Keratinocyte (primary cell): ENCODE measurements at regions not wholly inside any gene's neighbourhood (a gene's known extent, or its start where the extent isn't known, plus 50 kb on each side); places are given as distances from the start of the nearest gene placed in this dataset.

Experiments used
- DNase-seq: peaks from one replicate; pipeline ENCODE4 v3.0.0-alpha.2; 2011; ENCODE audit warnings: low read depth, missing footprints, low spot score
- FAIRE-seq: peaks from 2 replicates; lab custom pipeline; 2011; peaks lifted over from hg19 to GRCh38; lab: Jason Lieb, UNC
- H2AFZ ChIP-seq: 2 replicates; pipeline ENCODE4 v1.6.0; 2012; ENCODE audit warnings: low read length, control low read depth, inconsistent platforms; ENCODE audit not compliant: control insufficient read depth
- H3K27ac ChIP-seq: 2 replicates; pipeline ENCODE4 v1.5.1; 2011; ENCODE audit warnings: low read length; ENCODE audit not compliant: control insufficient read depth, insufficient read depth
- H3K27me3 ChIP-seq: 3 replicates; pipeline ENCODE4 v1.6.0; 2011; ENCODE audit warnings: low read length; ENCODE audit not compliant: control insufficient read depth, insufficient read depth; ENCODE audit errors: extremely low read depth
- H3K36me3 ChIP-seq, 2 experiments: 2 replicates in 1 of 2; 3 replicates in 1 of 2; pipeline ENCODE4 v1.5.1; 2011; ENCODE audit warnings: low read length in 2 of 2, mild to moderate bottlenecking in 1 of 2; ENCODE audit not compliant: control insufficient read depth in 2 of 2, insufficient read depth in 2 of 2; ENCODE audit errors: extremely low read depth in 1 of 2
- H3K4me1 ChIP-seq: 3 replicates; pipeline ENCODE4 v1.5.1; 2011; ENCODE audit warnings: low read length; ENCODE audit not compliant: control insufficient read depth, insufficient read depth; ENCODE audit errors: extremely low read depth
- H3K4me2 ChIP-seq: 3 replicates; pipeline ENCODE4 v1.6.0; 2011; ENCODE audit warnings: low read depth, low read length; ENCODE audit not compliant: control insufficient read depth, insufficient read depth; ENCODE audit errors: extremely low read depth
- H3K4me3 ChIP-seq, 3 experiments: fragments of 200-600 bp in 1 of 3; sonication (generic) in 1 of 3; 2 replicates in 2 of 3; 3 replicates in 1 of 3; pipeline ENCODE4 v1.5.1; 2011 to 2016; ENCODE audit warnings: low read length in 3 of 3, mild to moderate bottlenecking in 3 of 3, control low read depth in 2 of 3, inconsistent platforms in 1 of 3, low read depth in 1 of 3, mixed read lengths in 1 of 3, mixed run types in 1 of 3, moderate library complexity in 1 of 3; ENCODE audit not compliant: control insufficient read depth in 2 of 3, insufficient read depth in 2 of 3; ENCODE audit errors: extremely low read depth in 1 of 3
- H3K79me2 ChIP-seq: 2 replicates; pipeline ENCODE4 v1.6.0; 2012; ENCODE audit warnings: low read length; ENCODE audit not compliant: control insufficient read depth, insufficient read depth
- H3K9ac ChIP-seq: 3 replicates; pipeline ENCODE4 v1.6.0; 2011; ENCODE audit warnings: low read length; ENCODE audit not compliant: control insufficient read depth, insufficient read depth; ENCODE audit errors: extremely low read depth
- H3K9me1 ChIP-seq: 3 replicates; pipeline ENCODE4 v1.6.0; 2011; ENCODE audit warnings: low read length; ENCODE audit not compliant: control insufficient read depth, insufficient read depth; ENCODE audit errors: extremely low read depth
- H3K9me3 ChIP-seq: 2 replicates; pipeline ENCODE4 v1.5.1; 2012; ENCODE audit warnings: low read depth, low read length; ENCODE audit not compliant: control insufficient read depth
- H4K20me1 ChIP-seq: 3 replicates; pipeline ENCODE4 v1.6.0; 2011; ENCODE audit warnings: low read length; ENCODE audit not compliant: control insufficient read depth, insufficient read depth; ENCODE audit errors: extremely low read depth
- CTCF ChIP-seq, 3 experiments: IDR thresholded peaks in 1 of 3; conservative IDR thresholded peaks in 1 of 3; optimal IDR thresholded peaks in 1 of 3; 2 replicates in 2 of 3; 3 replicates in 1 of 3; pipeline versions ENCODE3 to v1.5.1; 2011; ENCODE audit warnings: low read length in 3 of 3, mild to moderate bottlenecking in 3 of 3, moderate library complexity in 2 of 3, control low read depth in 1 of 3, inconsistent platforms in 1 of 3; ENCODE audit not compliant: insufficient read depth in 2 of 3; ENCODE audit errors: extremely low read depth in 1 of 3
- EZH2 ChIP-seq: IDR thresholded peaks from one replicate; pipeline ENCODE4 v1.6.1; 2012; ENCODE audit warnings: inconsistent platforms, mild to moderate bottlenecking, low read length, moderate library complexity
- dilution Hi-C: fragments of 300-500 bp; cut with MboI; formaldehyde crosslinking; loops from one replicate; pipeline ENCODE4 v1.7.0; 2020; ENCODE audit warnings: low sequenced_read_pairs; ENCODE audit not compliant: extremely low pct_ligation_motif_present

GRCh38 chr13:63128716-63129115 lies 1713.1 kb upstream of the PCDH20 start:
- DNase-seq (no peak), FAIRE-seq (no peak)
- Histone ChIP-seq H3K36me3 (no peaks in the 10 kb centered on the region), H3K27me3 (no peaks in the 10 kb centered on the region), H3K27ac (no peak overlapping the region), H4K20me1 (no peaks in the 10 kb centered on the region), H3K9ac (no peak overlapping the region), H3K9me1 (no peaks in the 10 kb centered on the region), H3K4me2 (no peak overlapping the region), H3K79me2 (no peaks in the 10 kb centered on the region), H3K4me1 (no peaks in the 10 kb centered on the region), H3K9me3 (no peaks in the 10 kb centered on the region), H3K4me3 (no peak overlapping the region), H2AFZ (no peak overlapping the region)
- dilution Hi-C loops, result no loop called here
- no peak for TF ChIP-seq CTCF (optimal IDR thresholded peaks at IDR 0.05 in 1 of 3, IDR thresholded peaks at IDR 0.05 in 1 of 3, conservative IDR thresholded peaks at IDR 0.05 in 1 of 3; ENCODE audit: extremely low read depth in 1 of 3, insufficient read depth in 2 of 3, low read length in 3 of 3)
- no peak for TF ChIP-seq EZH2

GRCh38 chr13:63124863-63125262 lies 1709.2 kb upstream of the PCDH20 start:
- Histone ChIP-seq H3K4me2 (no peak overlapping the region), H3K4me1 (no peaks in the 10 kb centered on the region), H3K9me1 (no peaks in the 10 kb centered on the region), H4K20me1 (no peaks in the 10 kb centered on the region), H3K4me3 (no peak overlapping the region), H3K36me3 (no peaks in the 10 kb centered on the region), H2AFZ (no peak overlapping the region), H3K9me3 (no peaks in the 10 kb centered on the region), H3K9ac (no peak overlapping the region), H3K27me3 (no peaks in the 10 kb centered on the region), H3K79me2 (no peaks in the 10 kb centered on the region), H3K27ac (no peak overlapping the region)
- TF ChIP-seq CTCF (optimal IDR thresholded peaks at IDR 0.05 in 1 of 3, IDR thresholded peaks at IDR 0.05 in 1 of 3, conservative IDR thresholded peaks at IDR 0.05 in 1 of 3; ENCODE audit: extremely low read depth in 1 of 3, insufficient read depth in 2 of 3, low read length in 3 of 3), result peak in 2 of 3 experiments; percentile 5 to 13
- no peak for TF ChIP-seq EZH2
- no peak for FAIRE-seq
- dilution Hi-C loops, result no loop called here
- DNase-seq, result no peak
